ENCODE measurements at regions not wholly inside any gene's neighbourhood (a gene's known extent, or its start where the extent isn't known, plus 50 kb on each side); places are given as distances from the start of the nearest gene placed in this dataset.

GRCh38 chr12:16984484-16984883 is 378.5 kb upstream of the LMO3 start:
- peaks cover 12% of the 10 kb centered on the region for H3K27me3 Mint-ChIP-seq (ENCODE audit: insufficient read depth, unreplicated experiment)
- intact Hi-C loops (cut with micrococcal nuclease): no loop called here
- CTCF ChIA-PET: interaction anchor here (0.6 kb wide), 1 partner anchor 416 kb away, joined by 3 read pairs; no protein-coding TSS in a partner anchor
- POLR2A ChIA-PET: no interaction called here
- DNase-seq (ENCODE audit: unreplicated experiment): no peak
- H3K27ac Mint-ChIP-seq (ENCODE audit: low read depth, unreplicated experiment): no peak overlapping the region
- no peaks in the 10 kb centered on the region for H3K9me3 Mint-ChIP-seq (ENCODE audit: unreplicated experiment)
- TF ChIP-seq CTCF (IDR thresholded peaks at IDR 0.05; ENCODE audit: unreplicated experiment): no peak
- no TSS peak for BruUV-seq (replicated peaks)
- no peaks in the 10 kb centered on the region for H3K36me3 Mint-ChIP-seq (ENCODE audit: insufficient read depth, unreplicated experiment)
- H3K4me3 Mint-ChIP-seq (ENCODE audit: unreplicated experiment): no peak overlapping the region
- H3K4me1 Mint-ChIP-seq (ENCODE audit: insufficient read depth, unreplicated experiment): no peaks in the 10 kb centered on the region

- DNase-seq (ENCODE audit: unreplicated experiment): no peak
- H3K27ac Mint-ChIP-seq (ENCODE audit: low read depth, unreplicated experiment): no peak overlapping the region
- H3K27me3 Mint-ChIP-seq (ENCODE audit: insufficient read depth, unreplicated experiment): no peaks in the 10 kb centered on the region
- H3K4me3 Mint-ChIP-seq (ENCODE audit: unreplicated experiment): no peak overlapping the region
- H3K4me1 Mint-ChIP-seq (ENCODE audit: insufficient read depth, unreplicated experiment): no peaks in the 10 kb centered on the region
- ChIA-PET POLR2A (no interaction called here), CTCF (interaction anchor here (0.7 to 1.8 kb wide), 5 partner anchors 11 to 1205 kb away, joined by 3 to 8 read pairs (median 3); no protein-coding TSS in a partner anchor)
- no peaks in the 10 kb centered on the region for H3K9me3 Mint-ChIP-seq (ENCODE audit: unreplicated experiment)
- intact Hi-C loops (cut with micrococcal nuclease): no loop called here
- TF ChIP-seq CTCF (IDR thresholded peaks at IDR 0.05; ENCODE audit: unreplicated experiment): no peak
- BruUV-seq (replicated peaks): no TSS peak
- no peaks in the 10 kb centered on the region for H3K36me3 Mint-ChIP-seq (ENCODE audit: insufficient read depth, unreplicated experiment)
Observed at GRCh38 chr12:16972923-16973770, 367.2 kb upstream of the LMO3 start.

GRCh38 chr12:16962889-16963288 is 356.9 kb upstream of the LMO3 start:
- BruUV-seq (replicated peaks): no TSS peak
- CTCF ChIA-PET: no interaction called here
- Mint-ChIP-seq H3K4me1 (ENCODE audit: insufficient read depth, unreplicated experiment) (no peaks in the 10 kb centered on the region), H3K9me3 (ENCODE audit: unreplicated experiment) (no peaks in the 10 kb centered on the region), H3K27ac (ENCODE audit: low read depth, unreplicated experiment) (no peak overlapping the region), H3K4me3 (ENCODE audit: unreplicated experiment) (no peak overlapping the region), H3K27me3 (ENCODE audit: insufficient read depth, unreplicated experiment) (peaks cover 10% of the 10 kb centered on the region), H3K36me3 (ENCODE audit: insufficient read depth, unreplicated experiment) (no peaks in the 10 kb centered on the region)
- TF ChIP-seq CTCF (IDR thresholded peaks at IDR 0.05; ENCODE audit: unreplicated experiment): no peak
- POLR2A ChIA-PET: no interaction called here
- DNase-seq (ENCODE audit: unreplicated experiment): no peak
- intact Hi-C loops (cut with micrococcal nuclease): no loop called here

DNA sequence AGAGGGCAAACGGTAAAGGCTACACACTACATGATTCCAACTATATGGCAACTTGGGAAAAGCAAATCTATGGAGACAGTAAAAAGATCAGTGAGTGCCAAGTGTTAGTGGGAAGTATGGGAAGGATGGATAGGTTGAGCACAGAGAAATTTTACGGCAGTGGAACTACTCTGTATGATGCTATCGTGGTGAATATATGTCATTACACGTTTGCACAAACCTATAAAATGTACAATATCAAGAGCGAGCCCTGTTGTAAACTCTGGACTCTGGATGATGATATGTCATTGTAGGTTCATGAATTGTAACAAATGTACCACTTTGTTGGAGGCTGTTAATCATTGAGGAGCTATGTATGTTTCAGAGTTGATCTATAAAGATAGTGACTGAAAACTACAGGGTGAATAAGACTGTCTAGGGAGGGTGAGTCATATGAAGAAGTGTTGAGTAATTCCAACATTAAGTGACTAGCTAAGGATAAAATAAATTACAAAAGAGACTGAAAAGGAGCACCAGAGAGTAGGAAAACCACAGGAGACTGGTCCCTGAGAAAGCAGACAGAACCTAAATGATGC is 349.2 kb upstream of the LMO3 start:
- Mint-ChIP-seq H3K4me1 (ENCODE audit: insufficient read depth, unreplicated experiment) (peaks cover 11% of the 10 kb centered on the region), H3K9me3 (ENCODE audit: unreplicated experiment) (no peaks in the 10 kb centered on the region), H3K4me3 (ENCODE audit: unreplicated experiment) (no peak overlapping the region), H3K36me3 (ENCODE audit: insufficient read depth, unreplicated experiment) (no peaks in the 10 kb centered on the region), H3K27ac (ENCODE audit: low read depth, unreplicated experiment) (no peak overlapping the region), H3K27me3 (ENCODE audit: insufficient read depth, unreplicated experiment) (peaks cover 10% of the 10 kb centered on the region)
- peak; percentile 55 for DNase-seq (ENCODE audit: unreplicated experiment)
- BruUV-seq (replicated peaks): no TSS peak
- POLR2A ChIA-PET: no interaction called here
- CTCF ChIA-PET: interaction anchor here (0.9 kb wide), 1 partner anchor 569 kb away, joined by 3 read pairs; no protein-coding TSS in a partner anchor
- no peak for TF ChIP-seq CTCF (IDR thresholded peaks at IDR 0.05; ENCODE audit: unreplicated experiment)
- intact Hi-C loops (cut with micrococcal nuclease): no loop called here
